ENCODE measurements at regions not wholly inside any gene's neighbourhood (a gene's known extent, or its start where the extent isn't known, plus 50 kb on each side); places are given as distances from the start of the nearest gene placed in this dataset.

GRCh38 chr10:2043379-2043778 lies 306.1 kb upstream of the ADARB2 start:
- H4K20me1 ChIP-seq (ENCODE audit: insufficient read depth, low read length) = no peaks in the 10 kb centered on the region
- no peak overlapping the region for H4K5ac ChIP-seq (ENCODE audit: low read depth, low read length)
- no peak overlapping the region for H2AK9ac ChIP-seq (replicated peaks; ENCODE audit: low read depth, low read length, poor library complexity)
- no peak overlapping the region for H3K4me2 ChIP-seq (ENCODE audit: low read depth, low read length)
- H3K4ac ChIP-seq (ENCODE audit: low read depth, low read length) = no peak overlapping the region
- no peak overlapping the region for H3K56ac ChIP-seq (ENCODE audit: extremely low read depth, insufficient read depth, low read length)
- no peak overlapping the region for H4K91ac ChIP-seq (ENCODE audit: insufficient read depth, low read depth, low read length)
- ChIA-PET POLR2A (ENCODE audit: unreplicated experiment) (no interaction called here), CTCF (no interaction called here)
- in situ Hi-C loops (cut with MboI; ENCODE audit: low sequenced_read_pairs) (no loop called here), dilution Hi-C loops (cut with HindIII; ENCODE audit: low sequenced_read_pairs, unreplicated experiment) (no loop called here), intact Hi-C loops (cut with micrococcal nuclease) (no loop called here)
- no peak overlapping the region for H3K9ac ChIP-seq (ENCODE audit: low read depth, low read length)
- H2BK5ac ChIP-seq (ENCODE audit: low read depth, low read length, poor library complexity, severe bottlenecking) = no peak overlapping the region
- no peak overlapping the region for H2AK5ac ChIP-seq (ENCODE audit: low read depth, low read length)
- H3K18ac ChIP-seq (ENCODE audit: low read depth, low read length) = no peak overlapping the region
- no peaks in the 10 kb centered on the region for H3K79me1 ChIP-seq (ENCODE audit: low read depth in 1 of 2, low read length in 2 of 2)
- peaks cover 15% of the 10 kb centered on the region for H3K9me3 ChIP-seq (ENCODE audit: control insufficient read depth, insufficient read depth, low read length)
- no peak overlapping the region for H3K4me3 ChIP-seq (ENCODE audit: insufficient read depth, low read depth, low read length)
- H3K9me1 ChIP-seq (ENCODE audit: insufficient read depth, low read length) = no peaks in the 10 kb centered on the region
- TF ChIP-seq POLR2A (IDR thresholded peaks at IDR 0.05; ENCODE audit: low read depth, low read length) (no peak), ELK1 (IDR thresholded peaks at IDR 0.05; ENCODE audit: borderline replicate concordance, low read depth, low read length) (no peak), SMC3 (IDR thresholded peaks at IDR 0.05; ENCODE audit: low read depth, low read length) (no peak), NFE2L2 (IDR thresholded peaks at IDR 0.05; ENCODE audit: low read depth, low read length) (no peak), MAFK (IDR thresholded peaks at IDR 0.05; ENCODE audit: low read depth, low read length) (no peak), RAD21 (IDR thresholded peaks at IDR 0.05; ENCODE audit: low read length) (no peak), RCOR1 (IDR thresholded peaks at IDR 0.05; ENCODE audit: insufficient replicate concordance, low read length) (no peak), MXI1 (IDR thresholded peaks at IDR 0.05; ENCODE audit: borderline replicate concordance, low read depth, low read length) (no peak), RFX5 (IDR thresholded peaks at IDR 0.05; ENCODE audit: low read depth, low read length) (no peak), BHLHE40 (IDR thresholded peaks at IDR 0.05; ENCODE audit: low read depth, low read length) (no peak)
- no peak for DNase-seq
- no TSS peak for BruUV-seq (replicated peaks)
- no peaks in the 10 kb centered on the region for H3K36me3 ChIP-seq (ENCODE audit: control insufficient read depth, insufficient read depth, low read length)
- no peak overlapping the region for H4K8ac ChIP-seq (ENCODE audit: low read depth in 2 of 2, low read length in 2 of 2)
- H2BK15ac ChIP-seq (ENCODE audit: low read depth, low read length) = no peak overlapping the region
- H3K23ac ChIP-seq (ENCODE audit: low read depth, low read length) = no peak overlapping the region
- H3K4me1 ChIP-seq (ENCODE audit: control insufficient read depth, insufficient read depth, low read length) = no peaks in the 10 kb centered on the region
- no peak for ATAC-seq (ENCODE audit: low read depth)
- no peak overlapping the region for H3K27ac ChIP-seq (ENCODE audit: insufficient read depth, low read length)
- H3K27me3 ChIP-seq (ENCODE audit: control insufficient read depth, insufficient read depth, low read length) = no peaks in the 10 kb centered on the region
- no peak overlapping the region for H2BK120ac ChIP-seq (ENCODE audit: low read depth, low read length)
- H3K14ac ChIP-seq (replicated peaks; ENCODE audit: low read depth, low read length) = no peak overlapping the region
- no peak overlapping the region for H2AFZ ChIP-seq (replicated peaks; ENCODE audit: low read length, poor library complexity)
- 40% methylated on average over 1 of the region's 8 CpGs; no CpG with 5 or more reads in 1 of the 2 experiments for WGBS, 2 experiments (ENCODE audit: extremely low coverage in 2 of 2, insufficient read length in 1 of 2)
- no peak overlapping the region for H2BK20ac ChIP-seq (ENCODE audit: low read depth, low read length)
